ENCODE measurements at regions not wholly inside any gene's neighbourhood (a gene's known extent, or its start where the extent isn't known, plus 50 kb on each side); places are given as distances from the start of the nearest gene placed in this dataset.

GRCh38 chr7:124542476-124542875 is 223.1 kb downstream of the GPR37 start:
- Histone ChIP-seq H3K27ac (no peak overlapping the region), H3K36me3 (no peaks in the 10 kb centered on the region), H3K27me3 (no peaks in the 10 kb centered on the region), H4K20me1 (no peaks in the 10 kb centered on the region), H3K9ac (no peak overlapping the region), H3K4me3 (no peak overlapping the region), H3K9me3 (replicated peaks in 1 of 11) (no peaks in the 10 kb centered on the region), H3K4me2 (no peak overlapping the region), H3K4me1 (no peaks in the 10 kb centered on the region)
- no peak for TF ChIP-seq Cebpa-rat (IDR thresholded peaks at IDR 0.05)

GRCh38 chr7:124536156-124536762 is 229.3 kb downstream of the GPR37 start:
- peak overlapping the region in 2 of 11 experiments; percentile 32 to 51; a peak in 3 of 22 replicates for H3K4me2 ChIP-seq
- TF ChIP-seq Cebpa-rat (IDR thresholded peaks at IDR 0.05), result no peak

GRCh38 chr7:124532166-124532565 is 233.4 kb downstream of the GPR37 start:
- Histone ChIP-seq H3K9ac (no peak overlapping the region), H3K4me1 (peaks cover 0 to 12% (median 0%) of the 10 kb centered on the region in 10 experiments; a peak in 4 of 20 replicates), H4K20me1 (no peaks in the 10 kb centered on the region), H3K27ac (no peak overlapping the region), H3K27me3 (no peaks in the 10 kb centered on the region), H3K36me3 (no peaks in the 10 kb centered on the region), H3K4me2 (no peak overlapping the region), H3K4me3 (no peak overlapping the region), H3K9me3 (replicated peaks in 1 of 11) (peaks cover 13 to 22% (median 16%) of the 10 kb centered on the region in 11 experiments)
- no peak for TF ChIP-seq Cebpa-rat (IDR thresholded peaks at IDR 0.05)

More at GRCh38 chr7:124536156-124536762, 229.3 kb downstream of the GPR37 start:
- Histone ChIP-seq H3K9me3 (replicated peaks in 1 of 11) (no peaks in the 10 kb centered on the region), H3K9ac (no peak overlapping the region), H3K4me3 (no peak overlapping the region), H3K4me1 (peaks cover 0 to 12% (median 0%) of the 10 kb centered on the region in 10 experiments; a peak in 4 of 20 replicates), H3K27me3 (no peaks in the 10 kb centered on the region), H4K20me1 (no peaks in the 10 kb centered on the region), H3K36me3 (no peaks in the 10 kb centered on the region), H3K27ac (no peak overlapping the region)

- peaks cover 0 to 6% (median 0%) of the 10 kb centered on the region in 11 experiments; a peak in 1 of 22 replicates for H3K9me3 ChIP-seq (replicated peaks in 1 of 11)
- H3K4me1 ChIP-seq, result no peaks in the 10 kb centered on the region
- H3K9ac ChIP-seq, result no peak overlapping the region
- H3K27me3 ChIP-seq, result no peaks in the 10 kb centered on the region
- no peak overlapping the region for H3K4me3 ChIP-seq
- H4K20me1 ChIP-seq, result no peaks in the 10 kb centered on the region
- TF ChIP-seq Cebpa-rat (IDR thresholded peaks at IDR 0.05), result no peak
- H3K4me2 ChIP-seq, result no peak overlapping the region
- no peak overlapping the region for H3K27ac ChIP-seq
- no peaks in the 10 kb centered on the region for H3K36me3 ChIP-seq
These were observed 248.7 kb downstream of the GPR37 start for GRCh38 chr7:124516911-124517310.

- Histone ChIP-seq H3K27ac (no peak overlapping the region), H4K20me1 (no peaks in the 10 kb centered on the region), H3K9ac (no peak overlapping the region), H3K9me3 (replicated peaks in 1 of 11) (peaks cover 0 to 6% (median 0%) of the 10 kb centered on the region in 11 experiments; a peak in 1 of 22 replicates), H3K4me1 (no peaks in the 10 kb centered on the region), H3K27me3 (no peaks in the 10 kb centered on the region), H3K36me3 (no peaks in the 10 kb centered on the region), H3K4me2 (no peak overlapping the region), H3K4me3 (no peak overlapping the region)
- no peak for TF ChIP-seq Cebpa-rat (IDR thresholded peaks at IDR 0.05)
These were observed 250.3 kb downstream of the GPR37 start for GRCh38 chr7:124515106-124515830.

- no peaks in the 10 kb centered on the region for H4K20me1 ChIP-seq
These were observed 251.1 kb downstream of the GPR37 start for GRCh38 chr7:124514471-124514870.

GRCh38 chr7:124497176-124497575 is 268.4 kb downstream of the GPR37 start:
- no peaks in the 10 kb centered on the region for H3K27me3 ChIP-seq
- no peak overlapping the region for H3K9ac ChIP-seq
- no peaks in the 10 kb centered on the region for H3K36me3 ChIP-seq
- no peaks in the 10 kb centered on the region for H3K4me1 ChIP-seq
- no peak overlapping the region for H3K4me2 ChIP-seq
- no peak overlapping the region for H3K27ac ChIP-seq
- H3K4me3 ChIP-seq, result no peak overlapping the region
- no peak for TF ChIP-seq Cebpa-rat (IDR thresholded peaks at IDR 0.05)
- H4K20me1 ChIP-seq, result no peaks in the 10 kb centered on the region
- no peaks in the 10 kb centered on the region for H3K9me3 ChIP-seq (replicated peaks in 1 of 11)

More at GRCh38 chr7:124514471-124514870, 251.1 kb downstream of the GPR37 start:
- Histone ChIP-seq H3K4me3 (no peak overlapping the region), H3K36me3 (no peaks in the 10 kb centered on the region), H3K9me3 (replicated peaks in 1 of 11) (peaks cover 0 to 6% (median 0%) of the 10 kb centered on the region in 11 experiments; a peak in 1 of 22 replicates), H3K4me2 (no peak overlapping the region), H3K4me1 (no peaks in the 10 kb centered on the region), H3K27ac (no peak overlapping the region), H3K9ac (no peak overlapping the region), H3K27me3 (no peaks in the 10 kb centered on the region)
- TF ChIP-seq Cebpa-rat (IDR thresholded peaks at IDR 0.05), result no peak

GRCh38 chr7:124489925-124490324 is 275.7 kb downstream of the GPR37 start:
- no peak overlapping the region for H3K4me2 ChIP-seq
- no peak for TF ChIP-seq Cebpa-rat (IDR thresholded peaks at IDR 0.05)
- H3K4me1 ChIP-seq, result no peaks in the 10 kb centered on the region
- H3K9me3 ChIP-seq (replicated peaks in 1 of 11), result no peaks in the 10 kb centered on the region
- H4K20me1 ChIP-seq, result no peaks in the 10 kb centered on the region
- H3K36me3 ChIP-seq, result no peaks in the 10 kb centered on the region
- no peak overlapping the region for H3K9ac ChIP-seq
- H3K27me3 ChIP-seq, result no peaks in the 10 kb centered on the region
- H3K4me3 ChIP-seq, result no peak overlapping the region
- no peak overlapping the region for H3K27ac ChIP-seq

- Histone ChIP-seq H3K4me2 (no peak overlapping the region), H3K4me1 (no peaks in the 10 kb centered on the region), H3K9me3 (replicated peaks in 1 of 11) (no peaks in the 10 kb centered on the region), H3K27ac (no peak overlapping the region), H3K9ac (no peak overlapping the region), H3K4me3 (no peak overlapping the region), H3K27me3 (no peaks in the 10 kb centered on the region), H3K36me3 (no peaks in the 10 kb centered on the region), H4K20me1 (no peaks in the 10 kb centered on the region)
- TF ChIP-seq Cebpa-rat (IDR thresholded peaks at IDR 0.05), result no peak
These were observed 276.3 kb downstream of the GPR37 start for GRCh38 chr7:124489082-124489819.
